HG02798 (cell line): ENCODE measurements at regions not wholly inside any gene's neighbourhood (a gene's known extent, or its start where the extent isn't known, plus 50 kb on each side); places are given as distances from the start of the nearest gene placed in this dataset.
A peak's percentile ranks its signal among the peaks of the same experiment; 100 is the strongest.

Source experiments
- ATAC-seq: cut with Tn5 transposase; IDR thresholded peaks from one replicate; pipeline ENCODE4 v1.9.1; 2021; ENCODE audit warnings: mild to moderate bottlenecking; ENCODE audit not compliant: unreplicated experiment, poor library complexity

GRCh38 chr12:14138495-14138894, 157.1 kb upstream of the GRIN2B start:
- no peak for ATAC-seq

- ATAC-seq = no peak
These were observed 167.3 kb upstream of the GRIN2B start for GRCh38 chr12:14148489-14149270.

DNA sequence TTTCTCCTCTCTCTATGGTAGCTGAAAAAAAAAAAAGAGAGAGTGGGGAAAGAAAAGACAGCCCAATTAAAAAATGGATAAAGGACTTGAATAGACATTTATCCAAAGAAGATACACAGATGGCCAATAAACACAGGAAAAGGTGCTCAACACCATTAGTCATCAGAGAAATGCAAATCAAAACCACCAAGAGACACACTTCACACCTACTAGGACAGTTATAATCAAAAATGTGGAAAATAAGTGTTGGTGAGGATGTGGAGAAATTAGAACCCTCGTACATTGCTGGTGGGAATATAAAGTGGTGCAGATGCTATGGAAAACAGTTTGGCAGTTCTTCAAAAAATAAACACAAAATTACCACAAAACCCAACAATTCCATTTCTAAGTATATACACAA, 172.4 kb upstream of the GRIN2B start:
- ATAC-seq = peak; percentile 31

DNA sequence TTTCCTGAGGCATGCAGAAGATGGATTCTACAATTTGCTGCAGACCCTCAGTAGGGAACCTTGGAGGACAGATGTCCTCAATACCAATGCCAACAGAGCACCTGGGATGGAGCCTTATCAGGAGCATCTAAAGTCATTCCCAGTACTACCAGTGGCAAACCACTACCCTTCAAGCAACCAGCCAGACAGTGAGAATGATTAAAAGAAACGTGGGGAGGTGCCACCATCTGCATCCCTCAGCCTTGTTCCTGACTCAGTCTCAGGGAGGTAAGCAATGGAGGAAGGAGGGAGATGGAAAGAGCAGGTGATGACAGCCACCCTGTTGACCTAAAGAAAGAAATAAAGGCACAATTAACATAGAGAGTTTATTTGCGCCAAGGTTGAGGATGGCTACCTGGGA, 175.2 kb upstream of the GRIN2B start:
- ATAC-seq = no peak

DNA sequence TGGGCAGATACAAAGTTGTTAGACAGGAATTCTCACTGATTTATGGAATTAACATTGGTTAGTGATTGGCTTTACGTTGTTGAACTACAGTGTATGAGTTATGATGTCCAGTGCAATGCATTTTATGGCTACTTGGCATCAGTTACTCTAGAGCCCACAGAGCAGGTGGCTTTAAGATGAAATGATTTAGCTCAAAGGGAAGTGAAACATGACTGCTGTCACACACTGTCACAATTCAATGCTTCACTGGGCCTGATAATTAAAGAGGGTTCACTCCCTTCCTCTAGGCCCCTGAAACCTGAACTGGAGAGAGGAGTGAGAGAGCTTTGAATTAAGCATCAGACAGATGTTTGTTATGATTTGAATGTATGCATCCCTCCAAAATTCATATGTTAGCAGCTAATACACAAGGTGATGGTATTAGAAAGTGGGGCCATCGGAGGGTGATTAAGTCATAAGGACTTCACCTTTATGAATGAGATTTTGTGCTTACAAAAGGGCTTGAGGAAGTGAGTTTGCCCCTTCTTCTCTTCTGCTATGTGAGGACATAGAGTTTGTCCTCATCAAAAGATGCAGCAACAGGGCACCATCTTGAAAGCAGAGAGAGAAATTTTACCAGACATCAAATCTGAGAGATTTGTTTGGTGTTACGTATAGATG, 175.8 kb upstream of the GRIN2B start:
- peak; percentile 98 for ATAC-seq

DNA sequence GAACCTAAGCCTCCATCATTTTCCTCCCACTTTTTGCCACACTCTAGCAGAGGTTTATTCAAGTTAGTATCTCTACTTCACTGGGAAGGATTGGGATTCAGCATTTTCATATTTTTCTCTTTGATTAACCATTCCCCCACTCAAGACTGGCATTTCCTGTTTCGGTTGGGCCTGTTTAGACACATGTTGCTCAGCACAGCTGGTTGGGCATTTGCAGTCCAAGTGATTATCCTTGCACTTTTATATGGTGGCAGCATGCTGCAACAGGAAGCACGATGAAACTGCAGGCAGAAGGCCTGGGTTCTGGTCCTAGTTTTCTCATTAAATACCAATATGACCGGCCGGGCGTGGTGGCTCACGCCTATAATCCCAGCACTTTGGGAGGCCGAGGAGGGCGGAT, 182.9 kb upstream of the GRIN2B start:
- ATAC-seq = no peak

- ATAC-seq = peak; percentile 52
These were observed 185.7 kb upstream of the GRIN2B start for GRCh38 chr12:14167005-14167628.

DNA sequence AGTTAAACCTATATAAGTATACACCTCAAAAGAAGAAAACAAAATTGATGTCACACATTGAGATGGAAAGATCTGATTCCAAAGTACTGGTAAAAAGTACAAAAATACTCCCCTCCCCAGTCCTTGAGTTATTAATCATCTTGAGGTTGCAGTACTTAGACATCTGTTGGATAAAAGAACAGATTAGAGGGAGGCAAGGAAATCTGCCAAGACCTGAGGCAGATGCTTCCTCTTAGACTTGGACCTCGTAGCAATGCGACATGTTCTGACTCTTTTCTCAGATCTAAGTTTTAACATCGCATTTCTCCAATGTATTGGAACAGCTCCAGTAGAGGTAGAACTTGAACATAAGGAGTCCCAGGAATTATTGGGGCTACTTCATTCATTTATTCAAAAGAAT, 187.9 kb upstream of the GRIN2B start:
- ATAC-seq = no peak

- ATAC-seq = peak; percentile 87
These were observed 189.7 kb upstream of the GRIN2B start for GRCh38 chr12:14171106-14171505.

GRCh38 chr12:14175206-14175605, 190.3 kb upstream of the ATF7IP start:
- ATAC-seq = no peak

GRCh38 chr12:14185427-14186192, 179.9 kb upstream of the ATF7IP start:
- peak; percentile 80 for ATAC-seq

GRCh38 chr12:14186193-14186502, 179.3 kb upstream of the ATF7IP start:
- no peak for ATAC-seq

DNA sequence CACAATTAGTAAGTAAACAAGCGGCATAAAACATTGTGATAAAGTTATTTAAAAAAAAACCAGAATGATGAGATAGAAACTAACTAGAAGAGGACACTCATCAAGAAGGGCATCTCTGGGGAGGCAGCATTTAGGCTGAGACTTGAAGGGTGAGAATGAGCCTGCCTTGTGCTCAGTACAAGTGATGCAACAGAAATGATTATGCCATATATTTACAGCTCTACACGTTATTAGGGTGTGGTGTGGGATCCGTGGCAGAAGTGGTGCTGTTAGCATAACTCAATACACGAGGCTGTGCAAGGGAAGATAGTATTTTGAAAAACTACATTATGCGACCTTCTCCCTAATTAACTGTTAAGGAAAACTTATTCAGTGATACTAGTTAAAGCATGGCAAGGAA, 178.5 kb upstream of the ATF7IP start:
- ATAC-seq = no peak

DNA sequence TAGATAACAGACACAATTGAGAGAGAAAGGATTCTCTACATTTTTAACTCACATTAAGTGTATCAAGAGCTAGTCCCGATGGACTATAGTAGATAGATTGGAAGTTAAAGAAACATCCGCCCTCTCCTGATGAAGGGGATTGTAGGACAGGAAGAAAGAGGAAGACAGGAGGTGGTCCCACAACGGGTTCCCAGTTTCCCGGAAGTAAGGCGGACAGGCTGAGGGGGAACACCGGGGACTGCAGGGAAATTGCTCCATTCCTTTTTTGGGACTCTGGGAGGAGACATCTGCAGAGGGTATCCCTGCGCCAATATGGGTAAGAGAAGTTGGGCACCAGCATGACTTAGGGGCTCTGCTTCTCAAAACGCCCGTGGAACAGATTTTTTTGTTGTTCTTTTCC, 177.5 kb upstream of the ATF7IP start:
- no peak for ATAC-seq

- ATAC-seq = no peak
These were observed 176.7 kb upstream of the ATF7IP start for GRCh38 chr12:14188744-14189143.

DNA sequence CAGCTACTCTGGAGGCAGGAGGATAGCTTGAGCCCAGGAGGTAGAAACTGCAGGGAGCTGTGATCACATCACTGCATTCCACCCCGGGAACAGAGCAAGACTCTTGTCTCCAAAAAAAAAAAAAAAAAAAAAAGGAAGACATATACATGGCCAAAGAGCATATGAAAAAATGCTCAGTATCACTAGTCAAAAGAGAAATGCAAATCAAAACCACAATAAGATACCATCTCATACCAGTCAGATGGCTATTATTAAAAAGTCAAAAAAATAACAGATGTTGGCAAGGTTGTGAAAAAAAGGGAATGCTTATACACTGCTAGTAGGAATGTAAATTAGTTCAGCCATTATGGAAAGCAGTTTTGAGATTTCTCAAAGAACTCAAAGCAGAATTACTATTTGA, 174.8 kb upstream of the ATF7IP start:
- ATAC-seq = no peak

- no peak for ATAC-seq
These were observed 173.9 kb upstream of the ATF7IP start for GRCh38 chr12:14191612-14192011.

GRCh38 chr12:14193639-14194038, 171.8 kb upstream of the ATF7IP start:
- no peak for ATAC-seq

DNA sequence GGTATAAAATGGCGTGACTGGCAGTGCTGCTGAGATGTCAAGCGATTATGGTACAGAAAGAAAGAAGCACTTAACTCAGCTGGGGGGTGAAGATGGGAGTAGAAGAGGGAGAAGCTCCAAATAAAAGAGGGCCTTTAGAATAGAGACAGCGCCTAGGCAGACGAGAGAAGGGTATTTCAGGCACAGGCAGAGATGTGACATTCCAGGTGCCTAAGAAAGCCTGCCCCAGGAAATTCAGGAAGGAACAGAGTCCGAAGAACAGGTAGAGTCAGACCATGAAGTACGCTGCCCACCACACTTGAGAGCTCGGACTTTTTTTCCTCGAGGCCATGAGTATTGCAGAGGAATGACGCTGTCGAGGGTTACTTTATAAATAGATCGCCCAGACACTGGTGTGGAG, 170.9 kb upstream of the ATF7IP start:
- no peak for ATAC-seq

DNA sequence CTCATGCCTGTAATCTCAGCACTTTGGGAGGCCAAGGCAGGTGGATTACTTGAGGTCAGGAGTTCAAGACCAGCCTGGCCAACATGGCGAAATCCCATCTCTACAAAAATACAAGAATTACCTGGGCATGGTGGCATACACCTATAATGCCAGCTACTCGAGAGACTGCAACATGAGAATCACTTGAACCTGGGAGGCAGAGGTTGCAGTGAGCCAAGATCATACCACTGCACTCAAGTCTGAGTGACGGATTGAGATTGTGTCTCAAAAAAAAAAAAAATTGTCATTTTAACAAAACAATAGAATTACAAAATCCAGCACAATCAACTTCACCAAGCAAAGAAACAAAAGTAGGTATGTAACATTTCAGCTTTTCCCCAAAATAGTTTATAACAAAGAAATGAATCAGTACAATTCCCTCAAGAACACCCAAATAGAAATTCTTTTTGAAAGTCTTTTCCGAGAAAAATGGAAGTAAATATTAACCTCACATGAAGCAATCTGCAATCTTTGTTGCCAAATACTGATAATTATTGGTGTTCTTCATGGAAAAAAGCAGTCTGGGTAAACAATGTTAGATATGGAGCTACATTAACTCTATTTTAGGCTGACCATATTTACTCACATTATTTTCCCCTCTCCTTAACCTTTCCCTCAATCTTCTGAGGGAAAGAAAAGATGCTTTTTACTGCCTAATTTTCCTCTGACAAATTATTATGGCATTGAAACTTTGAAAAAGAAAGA, 165.9 kb upstream of the ATF7IP start:
- no peak for ATAC-seq
